Cardiac fibroblast (primary cell): ENCODE measurements at regions not wholly inside any gene's neighbourhood (a gene's known extent, or its start where the extent isn't known, plus 50 kb on each side); places are given as distances from the start of the nearest gene placed in this dataset.

Source experiments
- DNase-seq, 2 donors: peaks; one replicate each; pipeline versions ENCODE4 v3.0.0 to v3.0.0-alpha.2; 2010; ENCODE audit warnings: low read depth in 2 of 2
- H3K4me3 ChIP-seq, 2 donors: replicated peaks in 1 of 2; 1 replicate in 1 of 2; 2 replicates in 1 of 2; pipeline ENCODE4 v1.5.1; 2011; ENCODE audit warnings: low read depth in 2 of 2, low read length in 2 of 2, mild to moderate bottlenecking in 2 of 2, moderate library complexity in 1 of 2
- CTCF ChIP-seq: IDR thresholded peaks from one replicate; pipeline ENCODE4 v1.5.1; 2011; ENCODE audit warnings: low read depth, mild to moderate bottlenecking, low read length, inconsistent platforms

- DNase-seq, result no peak
- TF ChIP-seq CTCF, result no peak
- no peak overlapping the region for H3K4me3 ChIP-seq
Measured at GRCh38 chr15:54840621-54841398, 355.9 kb downstream of the RSL24D1 start.

GRCh38 chr15:54839379-54839778 lies 357.4 kb downstream of the RSL24D1 start:
- H3K4me3 ChIP-seq, result no peak overlapping the region
- TF ChIP-seq CTCF, result no peak
- no peak for DNase-seq

GRCh38 chr15:54836052-54836795 lies 360.5 kb downstream of the RSL24D1 start:
- no peak for TF ChIP-seq CTCF
- no peak for DNase-seq
- no peak overlapping the region for H3K4me3 ChIP-seq

- no peak overlapping the region for H3K4me3 ChIP-seq
- no peak for TF ChIP-seq CTCF
- DNase-seq, result no peak
Measured at GRCh38 chr15:54829821-54830220, 366.9 kb downstream of the RSL24D1 start.

- DNase-seq, result no peak
- no peak for TF ChIP-seq CTCF
- H3K4me3 ChIP-seq, result no peak overlapping the region
Measured at GRCh38 chr15:54820811-54821210, 375.9 kb downstream of the RSL24D1 start.

GRCh38 chr15:54820098-54820497 lies 376.6 kb downstream of the RSL24D1 start:
- TF ChIP-seq CTCF, result no peak

More at GRCh38 chr15:54820098-54820497, 376.6 kb downstream of the RSL24D1 start:
- no peak for DNase-seq
- no peak overlapping the region for H3K4me3 ChIP-seq
